GM21619 (cell line): ENCODE measurements at regions not wholly inside any gene's neighbourhood (a gene's known extent, or its start where the extent isn't known, plus 50 kb on each side); places are given as distances from the start of the nearest gene placed in this dataset.
A peak's percentile ranks its signal among the peaks of the same experiment; 100 is the strongest.

Experiments used
- ATAC-seq: cut with Tn5 transposase; IDR thresholded peaks from one replicate; pipeline ENCODE4 v1.9.1; 2021; ENCODE audit not compliant: unreplicated experiment

- no peak for ATAC-seq
These were observed 53.6 kb upstream of the EPCAM start for GRCh38 chr2:47315475-47315874.

GRCh38 chr2:47313728-47314127 is 55.4 kb upstream of the EPCAM start:
- ATAC-seq: no peak

GRCh38 chr2:47313141-47313691 is 55.9 kb upstream of the EPCAM start:
- no peak for ATAC-seq

- ATAC-seq: no peak
These were observed 56.6 kb upstream of the EPCAM start for GRCh38 chr2:47312491-47312850.

- ATAC-seq: no peak
These were observed 57.2 kb upstream of the EPCAM start for GRCh38 chr2:47311764-47312490.

GRCh38 chr2:47310801-47311560 is 58.1 kb upstream of the EPCAM start:
- peak; percentile 7 for ATAC-seq

GRCh38 chr2:47309952-47310800 is 58.9 kb upstream of the EPCAM start:
- peak; percentile 83 for ATAC-seq

- ATAC-seq: no peak
These were observed 59.6 kb upstream of the EPCAM start for GRCh38 chr2:47309472-47309951.

- no peak for ATAC-seq
These were observed 62.0 kb upstream of the EPCAM start for GRCh38 chr2:47307066-47307465.

- ATAC-seq: no peak
These were observed 64.5 kb upstream of the EPCAM start for GRCh38 chr2:47304654-47305053.

GRCh38 chr2:47303341-47304148 is 65.6 kb upstream of the EPCAM start:
- ATAC-seq: no peak

GRCh38 chr2:47302308-47302707 is 66.8 kb upstream of the EPCAM start:
- no peak for ATAC-seq

GRCh38 chr2:47301731-47302130 is 67.4 kb upstream of the EPCAM start:
- no peak for ATAC-seq

GRCh38 chr2:47301277-47301618 is 67.9 kb upstream of the EPCAM start:
- ATAC-seq: peak; percentile 65

- peak; percentile 76 for ATAC-seq
These were observed 68.4 kb upstream of the EPCAM start for GRCh38 chr2:47300609-47301276.

GRCh38 chr2:47300081-47300480 is 69.0 kb upstream of the EPCAM start:
- ATAC-seq: no peak

GRCh38 chr2:47299555-47299954 is 69.6 kb upstream of the EPCAM start:
- no peak for ATAC-seq

GRCh38 chr2:47298771-47299170 is 70.3 kb upstream of the EPCAM start:
- no peak for ATAC-seq

- ATAC-seq: no peak
These were observed 71.2 kb upstream of the EPCAM start for GRCh38 chr2:47297767-47298425.
